ENCODE measurements at regions not wholly inside any gene's neighbourhood (a gene's known extent, or its start where the extent isn't known, plus 50 kb on each side); places are given as distances from the start of the nearest gene placed in this dataset.
"Not testable (repeated sequence)": the region's sequence is repeated elsewhere in the genome, so short reads cannot be mapped to it uniquely, and the experiment has no call there.

DNA sequence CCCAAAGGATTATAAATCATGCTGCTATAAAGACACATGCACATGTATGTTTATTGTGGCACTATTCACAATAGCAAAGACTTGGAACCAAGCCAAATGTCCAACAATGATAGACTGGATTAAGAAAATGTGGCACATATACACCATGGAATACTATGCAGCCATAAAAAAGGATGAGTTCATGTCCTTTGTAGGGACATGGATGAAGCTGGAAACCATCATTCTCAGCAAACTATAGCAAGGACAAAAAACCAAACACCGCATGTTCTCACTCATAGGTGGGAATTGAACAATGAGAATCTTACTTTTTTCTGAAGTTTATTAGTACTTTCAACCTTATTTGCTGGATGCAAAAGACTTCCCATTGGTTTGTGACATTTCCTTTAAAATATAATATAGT is 101.0 kb upstream of the TBX18 start:
- DNase-seq: not testable (repeated sequence)

- no peak for DNase-seq
These were observed 98.4 kb upstream of the TBX18 start for GRCh38 chr6:84862843-84863242.

DNA sequence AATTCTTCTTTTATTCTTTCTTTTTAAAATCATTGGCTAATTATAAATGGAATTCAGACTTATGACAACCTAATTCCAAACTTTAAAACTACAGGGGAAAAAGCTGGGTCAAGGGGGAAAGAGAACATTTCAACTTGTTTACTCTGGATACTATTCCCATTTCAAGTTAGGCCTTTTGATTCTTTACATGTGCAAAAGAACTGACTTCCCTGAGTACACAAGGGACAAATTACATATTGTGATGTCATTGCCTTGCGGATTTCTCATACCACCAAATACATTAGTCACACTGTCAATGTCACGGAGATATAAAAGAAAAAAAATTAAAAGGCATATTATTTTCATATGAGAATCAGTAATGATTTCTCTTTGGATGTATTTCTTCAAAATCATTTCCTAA is 96.5 kb upstream of the TBX18 start:
- DNase-seq: no peak

DNA sequence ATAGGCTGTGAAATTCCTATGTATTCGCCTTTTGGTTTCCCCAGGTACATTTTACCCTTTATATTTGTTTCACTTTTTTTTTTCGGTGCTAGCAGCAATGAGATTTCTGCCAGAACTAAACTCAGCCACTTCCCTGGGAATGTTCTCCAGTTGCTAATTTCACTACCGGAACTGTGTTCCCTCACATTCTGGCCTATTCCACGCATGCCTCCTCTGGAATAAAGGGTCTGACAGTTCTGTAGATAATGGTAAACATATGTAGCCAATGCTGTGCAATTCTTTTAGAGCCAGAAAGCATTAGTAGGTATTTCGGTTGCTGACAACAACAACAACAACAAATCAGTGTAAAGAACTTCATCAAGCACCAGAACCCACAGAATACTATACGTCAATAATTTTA is 96.1 kb upstream of the TBX18 start:
- DNase-seq: no peak

GRCh38 chr6:84854811-84855400 is 90.5 kb upstream of the TBX18 start:
- no peak for DNase-seq

DNA sequence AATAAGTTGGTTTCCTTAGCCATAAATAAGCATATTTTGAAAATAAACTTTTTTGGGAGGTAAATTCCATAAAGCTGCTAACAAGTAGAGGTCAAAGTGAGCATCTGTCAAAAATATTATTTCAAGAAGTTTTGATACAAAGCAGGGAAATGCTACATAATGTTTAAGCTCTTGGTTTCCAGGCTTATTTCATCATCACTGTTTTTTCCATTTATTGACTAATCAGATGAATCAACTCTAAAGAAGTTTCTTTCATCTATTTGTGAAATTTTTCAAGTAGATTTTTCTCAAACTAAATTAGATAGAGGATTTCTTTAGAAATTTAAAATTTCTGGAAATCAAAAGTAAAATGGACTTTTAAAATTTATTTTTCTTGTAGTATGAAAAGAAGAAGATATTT is 89.5 kb upstream of the TBX18 start:
- DNase-seq: no peak

DNA sequence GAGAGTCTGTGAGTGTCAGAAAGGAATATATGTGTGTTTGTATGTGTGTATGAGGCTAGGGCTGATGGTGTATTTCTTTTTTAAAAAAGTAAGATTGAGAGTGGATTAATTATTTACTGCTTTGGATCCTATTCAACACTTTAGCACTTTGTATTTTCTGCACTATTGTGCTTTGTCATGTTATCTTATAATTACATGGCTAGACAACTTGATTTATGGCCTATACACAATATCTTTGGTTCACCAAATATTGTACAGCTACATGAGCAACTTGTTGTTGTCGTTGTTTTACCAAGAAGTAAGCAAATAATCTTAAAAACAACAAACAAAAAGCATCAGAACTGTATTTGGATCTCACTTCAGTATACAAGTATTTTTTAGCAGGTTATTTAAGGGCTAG is 84.6 kb upstream of the TBX18 start:
- DNase-seq: peak in 1 of 3 experiments; percentile 55

DNA sequence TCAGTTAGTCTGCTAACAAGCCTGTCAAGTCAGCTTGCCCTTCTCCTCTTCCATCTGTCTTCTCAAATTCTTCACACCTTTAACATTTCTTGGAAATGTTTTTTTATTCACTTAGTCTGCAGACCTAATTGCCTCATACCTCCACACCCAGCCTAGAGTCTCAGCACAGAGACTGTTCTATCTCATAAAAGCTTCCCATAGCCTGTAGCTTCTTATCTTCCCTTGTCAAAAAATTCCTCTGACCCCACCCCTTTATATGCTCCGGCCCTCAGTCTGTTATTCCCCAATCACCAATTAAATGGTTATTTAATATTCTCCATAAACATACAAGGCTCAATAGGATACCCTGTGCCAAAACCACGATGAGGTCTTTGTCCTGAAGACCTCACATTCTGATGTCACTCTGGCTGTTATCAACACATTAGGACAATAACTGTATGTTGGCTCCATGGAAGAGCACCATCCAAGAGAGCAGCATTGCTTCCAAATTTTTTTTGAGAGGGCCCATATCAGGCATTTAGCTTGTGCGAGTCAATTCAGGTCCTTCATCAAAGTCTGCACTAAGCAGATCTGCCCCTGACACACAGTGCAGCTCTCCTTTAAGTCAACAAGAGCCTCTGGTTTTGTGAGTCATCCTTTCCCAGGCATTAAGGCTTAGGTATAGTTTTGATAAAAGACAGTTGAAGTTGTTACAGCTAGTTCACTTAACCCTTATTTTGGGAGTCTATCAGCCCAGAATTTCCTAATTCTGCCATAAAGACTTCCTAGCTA is 83.2 kb upstream of the TBX18 start:
- no peak for DNase-seq

DNA sequence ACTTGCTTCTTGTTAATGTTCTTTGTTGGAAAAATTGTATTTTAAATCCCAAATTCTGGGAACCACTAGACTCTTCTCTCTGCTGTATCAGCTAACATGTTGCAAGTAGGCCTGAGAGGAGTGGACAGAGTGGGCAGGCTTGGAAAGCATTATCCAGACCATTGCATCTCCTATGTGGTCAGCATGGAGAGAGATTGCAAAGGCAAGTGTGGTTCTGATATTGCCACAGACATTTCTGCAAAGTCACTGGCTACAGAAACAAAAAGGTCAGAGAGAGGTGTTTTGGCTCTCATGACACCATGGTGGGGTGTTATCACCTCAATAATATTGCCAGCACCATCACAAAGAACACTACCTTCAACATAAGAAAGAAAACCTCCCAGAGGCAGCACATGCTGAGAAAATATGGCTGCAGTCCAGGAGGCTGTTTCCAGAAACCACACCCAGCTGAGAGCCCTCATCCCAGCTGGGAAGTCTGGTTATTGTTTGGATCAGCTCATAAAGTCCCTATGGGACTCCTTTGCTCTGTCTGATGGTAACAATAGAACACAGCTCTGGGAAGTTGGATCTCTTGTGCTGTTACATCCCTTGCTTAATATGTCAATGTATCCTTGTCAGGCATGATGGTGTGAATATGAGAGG is 78.2 kb upstream of the TBX18 start:
- DNase-seq: no peak

GRCh38 chr6:84837068-84837866 is 72.9 kb upstream of the TBX18 start:
- DNase-seq: not testable (repeated sequence)

DNA sequence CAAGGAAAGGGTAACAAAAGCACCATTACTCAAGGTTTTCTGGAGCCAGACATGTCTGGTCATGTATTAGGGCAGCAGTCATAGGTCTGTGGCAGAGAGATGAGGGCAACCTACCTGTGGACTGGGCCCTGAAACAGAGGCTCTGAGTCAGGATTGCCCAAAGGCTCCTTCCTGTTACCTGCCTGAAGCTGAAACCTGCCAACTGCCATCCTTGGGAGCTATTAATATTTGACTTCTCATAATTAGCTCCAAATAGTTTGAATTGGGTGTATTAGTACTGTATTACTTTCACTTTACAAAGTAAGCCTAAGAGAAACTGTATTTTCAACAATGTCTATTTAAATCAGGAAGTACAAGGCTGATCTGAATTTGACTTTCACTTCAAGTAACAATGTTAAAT is 72.0 kb upstream of the TBX18 start:
- no peak for DNase-seq

- no peak for DNase-seq
These were observed 70.9 kb upstream of the TBX18 start for GRCh38 chr6:84835340-84835739.

DNA sequence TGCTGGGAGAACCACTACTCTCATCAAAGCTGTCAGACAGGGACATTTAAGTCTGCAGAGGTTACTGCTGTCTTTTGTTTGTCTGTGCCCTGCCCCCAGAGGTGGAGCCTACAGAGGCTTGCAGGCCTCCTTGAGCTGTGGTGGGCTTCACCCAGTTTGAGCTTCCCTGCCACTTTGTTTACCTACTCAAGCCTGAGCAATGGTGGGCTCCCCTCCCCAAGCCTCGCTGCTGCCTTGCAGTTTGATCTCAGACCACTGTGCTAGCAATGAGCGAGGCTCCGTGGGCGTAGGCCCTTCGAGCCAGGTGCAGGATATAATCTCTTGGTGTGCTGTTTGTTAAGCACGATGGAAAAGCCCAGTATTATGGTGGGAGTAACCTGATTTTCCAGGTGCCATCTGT is 67.5 kb upstream of the TBX18 start:
- DNase-seq: not testable (repeated sequence)

- no peak for DNase-seq
These were observed 61.1 kb upstream of the TBX18 start for GRCh38 chr6:84825461-84825860.

- not testable (repeated sequence) for DNase-seq
These were observed 56.9 kb upstream of the TBX18 start for GRCh38 chr6:84821314-84821713.

- DNase-seq: no peak
These were observed 52.3 kb upstream of the TBX18 start for GRCh38 chr6:84816741-84817140.

- no peak for DNase-seq
These were observed 51.7 kb upstream of the TBX18 start for GRCh38 chr6:84815896-84816735.
